ENCODE measurements at regions not wholly inside any gene's neighbourhood (a gene's known extent, or its start where the extent isn't known, plus 50 kb on each side); places are given as distances from the start of the nearest gene placed in this dataset.

GRCh38 chr13:54165581-54166215, 1137.1 kb downstream of the OLFM4 start:
- no peak for DNase-seq (ENCODE audit: low read depth)

GRCh38 chr13:54173996-54174395, 1145.4 kb downstream of the OLFM4 start:
- no peak for DNase-seq (ENCODE audit: low read depth)

- DNase-seq (ENCODE audit: low read depth), result no peak
These were observed 1146.9 kb downstream of the OLFM4 start for GRCh38 chr13:54175466-54175865.

- DNase-seq (ENCODE audit: low read depth), result no peak
These were observed 1148.9 kb downstream of the OLFM4 start for GRCh38 chr13:54177466-54177865.

GRCh38 chr13:54183166-54183565, 1154.6 kb downstream of the OLFM4 start:
- DNase-seq (ENCODE audit: low read depth), result no peak

GRCh38 chr13:54183728-54184127, 1155.1 kb downstream of the OLFM4 start:
- no peak for DNase-seq (ENCODE audit: low read depth)

- no peak for DNase-seq (ENCODE audit: low read depth)
These were observed 1156.0 kb downstream of the OLFM4 start for GRCh38 chr13:54184576-54184975.

GRCh38 chr13:54185101-54185500, 1156.5 kb downstream of the OLFM4 start:
- no peak for DNase-seq (ENCODE audit: low read depth)

GRCh38 chr13:54185785-54186184, 1157.2 kb downstream of the OLFM4 start:
- no peak for DNase-seq (ENCODE audit: low read depth)

GRCh38 chr13:54187461-54187860, 1158.8 kb downstream of the OLFM4 start:
- no peak for DNase-seq (ENCODE audit: low read depth)

- DNase-seq (ENCODE audit: low read depth), result no peak
These were observed 1165.8 kb downstream of the OLFM4 start for GRCh38 chr13:54194233-54195024.

GRCh38 chr13:54196684-54197083, 1168.1 kb downstream of the OLFM4 start:
- no peak for DNase-seq (ENCODE audit: low read depth)

GRCh38 chr13:54198911-54199310, 1170.3 kb downstream of the OLFM4 start:
- DNase-seq (ENCODE audit: low read depth), result no peak

- no peak for DNase-seq (ENCODE audit: low read depth)
These were observed 1178.0 kb downstream of the OLFM4 start for GRCh38 chr13:54206626-54207025.

- DNase-seq (ENCODE audit: low read depth), result no peak
These were observed 1181.9 kb downstream of the OLFM4 start for GRCh38 chr13:54210397-54211049.

- DNase-seq (ENCODE audit: low read depth), result no peak
These were observed 1187.6 kb downstream of the OLFM4 start for GRCh38 chr13:54216221-54216620.

- DNase-seq (ENCODE audit: low read depth), result no peak
These were observed 1198.3 kb downstream of the OLFM4 start for GRCh38 chr13:54226876-54227275.

- no peak for DNase-seq (ENCODE audit: low read depth)
These were observed 1204.1 kb downstream of the OLFM4 start for GRCh38 chr13:54232700-54233099.

GRCh38 chr13:54234607-54235006, 1206.0 kb downstream of the OLFM4 start:
- DNase-seq (ENCODE audit: low read depth), result no peak

- no peak for DNase-seq (ENCODE audit: low read depth)
These were observed 1213.1 kb downstream of the OLFM4 start for GRCh38 chr13:54241719-54242118.

GRCh38 chr13:54248306-54248705, 1219.7 kb downstream of the OLFM4 start:
- DNase-seq (ENCODE audit: low read depth), result no peak

- no peak for DNase-seq (ENCODE audit: low read depth)
These were observed 1233.2 kb downstream of the OLFM4 start for GRCh38 chr13:54261856-54262255.

- no peak for DNase-seq (ENCODE audit: low read depth)
These were observed 1235.3 kb downstream of the OLFM4 start for GRCh38 chr13:54263868-54264267.
